ENCODE measurements at regions not wholly inside any gene's neighbourhood (a gene's known extent, or its start where the extent isn't known, plus 50 kb on each side); places are given as distances from the start of the nearest gene placed in this dataset.

- no peak for TF ChIP-seq GATA3 (IDR thresholded peaks at IDR 0.05; ENCODE audit: low read depth, low read length)
- no peak for TF ChIP-seq GATA2 (IDR thresholded peaks at IDR 0.05; ENCODE audit: low read depth, low read length)
Measured at GRCh38 chr9:7508516-7508915, 291.1 kb downstream of the DMAC1 start.

All from SH-SY5Y (cell line).